ENCODE measurements at regions not wholly inside any gene's neighbourhood (a gene's known extent, or its start where the extent isn't known, plus 50 kb on each side); places are given as distances from the start of the nearest gene placed in this dataset.

- no peak overlapping the region for H3K4me3 ChIP-seq (ENCODE audit: low read depth, low read length)
- DNase-seq (ENCODE audit: low read depth): no peak
- TF ChIP-seq, protein P1, sequence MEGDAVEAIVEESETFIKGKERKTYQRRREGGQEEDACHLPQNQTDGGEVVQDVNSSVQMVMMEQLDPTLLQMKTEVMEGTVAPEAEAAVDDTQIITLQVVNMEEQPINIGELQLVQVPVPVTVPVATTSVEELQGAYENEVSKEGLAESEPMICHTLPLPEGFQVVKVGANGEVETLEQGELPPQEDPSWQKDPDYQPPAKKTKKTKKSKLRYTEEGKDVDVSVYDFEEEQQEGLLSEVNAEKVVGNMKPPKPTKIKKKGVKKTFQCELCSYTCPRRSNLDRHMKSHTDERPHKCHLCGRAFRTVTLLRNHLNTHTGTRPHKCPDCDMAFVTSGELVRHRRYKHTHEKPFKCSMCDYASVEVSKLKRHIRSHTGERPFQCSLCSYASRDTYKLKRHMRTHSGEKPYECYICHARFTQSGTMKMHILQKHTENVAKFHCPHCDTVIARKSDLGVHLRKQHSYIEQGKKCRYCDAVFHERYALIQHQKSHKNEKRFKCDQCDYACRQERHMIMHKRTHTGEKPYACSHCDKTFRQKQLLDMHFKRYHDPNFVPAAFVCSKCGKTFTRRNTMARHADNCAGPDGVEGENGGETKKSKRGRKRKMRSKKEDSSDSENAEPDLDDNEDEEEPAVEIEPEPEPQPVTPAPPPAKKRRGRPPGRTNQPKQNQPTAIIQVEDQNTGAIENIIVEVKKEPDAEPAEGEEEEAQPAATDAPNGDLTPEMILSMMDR (IDR thresholded peaks at IDR 0.05; ENCODE audit: control insufficient read depth, extremely low read depth, insufficient read depth): no peak
Observed at GRCh38 chr5:43959144-43959543, 356.2 kb downstream of the NNT start.

DNA sequence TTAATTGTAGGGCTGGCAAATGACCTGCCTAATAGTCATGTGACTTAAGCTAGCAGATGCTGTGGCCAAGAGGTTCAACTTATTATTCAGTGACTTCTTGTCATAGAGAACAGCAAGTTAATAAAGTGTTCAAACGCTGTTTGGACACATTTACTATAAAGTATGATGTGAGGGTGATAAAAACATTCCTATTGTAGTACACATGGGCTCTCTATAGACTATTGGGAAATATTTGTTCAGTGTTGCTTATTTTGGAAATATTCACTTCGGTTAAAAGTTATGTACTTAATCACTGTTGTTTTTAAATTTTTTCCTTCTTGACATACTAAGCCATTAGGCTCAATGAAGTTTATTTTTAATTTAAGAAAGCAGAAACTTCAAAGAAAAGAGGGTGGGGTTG, 345.0 kb downstream of the NNT start:
- TF ChIP-seq, protein P1 (IDR thresholded peaks at IDR 0.05; ENCODE audit: control insufficient read depth, extremely low read depth, insufficient read depth): no peak

DNA sequence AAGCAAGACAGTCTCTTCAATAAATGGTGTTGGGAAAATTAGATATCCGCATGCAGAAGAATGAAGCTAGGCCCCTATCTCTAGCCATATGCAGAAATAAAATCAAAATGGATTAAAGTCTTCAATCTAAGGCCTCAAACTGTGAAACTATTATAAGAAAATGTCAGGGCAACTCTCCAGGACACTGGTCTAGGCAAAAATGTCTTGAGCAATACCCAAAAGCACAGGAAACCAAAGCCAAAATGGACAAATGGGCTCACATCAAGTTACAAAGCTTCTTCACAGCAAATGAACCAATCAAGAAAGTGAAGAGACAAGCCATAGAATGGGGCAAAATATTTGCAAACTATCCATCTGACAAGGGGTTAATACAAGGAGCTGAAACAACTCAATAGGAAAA, 338.8 kb downstream of the NNT start:
- no peak for DNase-seq (ENCODE audit: low read depth)
- TF ChIP-seq, protein P1 (IDR thresholded peaks at IDR 0.05; ENCODE audit: control insufficient read depth, extremely low read depth, insufficient read depth): no peak
- no peak overlapping the region for H3K4me3 ChIP-seq (ENCODE audit: low read depth, low read length)

More for the DNA sequence above, 345.0 kb downstream of the NNT start:
- DNase-seq (ENCODE audit: low read depth): no peak
- H3K4me3 ChIP-seq (ENCODE audit: low read depth, low read length): no peak overlapping the region

GRCh38 chr5:43940562-43940961, 337.6 kb downstream of the NNT start:
- TF ChIP-seq, protein P1 (IDR thresholded peaks at IDR 0.05; ENCODE audit: control insufficient read depth, extremely low read depth, insufficient read depth): no peak
- no peak for DNase-seq (ENCODE audit: low read depth)
- H3K4me3 ChIP-seq (ENCODE audit: low read depth, low read length): no peak overlapping the region

DNA sequence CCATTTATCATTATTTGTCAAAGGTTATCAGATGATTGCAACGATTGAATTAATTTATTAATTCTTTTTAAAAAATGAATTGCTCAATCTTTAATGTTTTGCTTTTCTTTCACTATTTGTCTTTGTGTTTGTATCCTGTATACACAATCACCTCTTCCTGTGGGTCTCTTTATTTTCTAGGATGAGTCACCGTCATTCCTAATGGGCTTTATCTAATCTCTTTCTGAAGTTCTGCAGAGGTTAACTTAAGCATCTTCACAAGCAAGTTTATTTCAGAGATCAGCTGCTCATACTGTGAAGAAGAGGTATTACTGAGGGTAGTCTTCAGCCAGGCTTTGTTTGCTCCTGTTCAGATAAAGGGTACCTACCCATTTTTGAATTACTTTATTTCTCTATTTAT, 323.9 kb downstream of the NNT start:
- H3K4me3 ChIP-seq (ENCODE audit: low read depth, low read length): no peak overlapping the region
- TF ChIP-seq, protein P1 (IDR thresholded peaks at IDR 0.05; ENCODE audit: control insufficient read depth, extremely low read depth, insufficient read depth): no peak
- no peak for DNase-seq (ENCODE audit: low read depth)

- DNase-seq (ENCODE audit: low read depth): no peak
- H3K4me3 ChIP-seq (ENCODE audit: low read depth, low read length): no peak overlapping the region
- TF ChIP-seq, protein P1 (IDR thresholded peaks at IDR 0.05; ENCODE audit: control insufficient read depth, extremely low read depth, insufficient read depth): no peak
Observed at GRCh38 chr5:43920422-43920821, 317.4 kb downstream of the NNT start.

- TF ChIP-seq, protein P1 (IDR thresholded peaks at IDR 0.05; ENCODE audit: control insufficient read depth, extremely low read depth, insufficient read depth): no peak
- no peak for DNase-seq (ENCODE audit: low read depth)
- H3K4me3 ChIP-seq (ENCODE audit: low read depth, low read length): no peak overlapping the region
Observed at GRCh38 chr5:43917925-43918324, 314.9 kb downstream of the NNT start.

Data from LNCaP clone FGC (cell line).